HCT116 (cell line): ENCODE measurements at regions not wholly inside any gene's neighbourhood (a gene's known extent, or its start where the extent isn't known, plus 50 kb on each side); places are given as distances from the start of the nearest gene placed in this dataset.

ENCODE experiments used
- EGR1 ChIP-seq: IDR thresholded peaks from 2 replicates; pipeline ENCODE4 v1.6.1; 2012; ENCODE audit warnings: low read depth
- EZH2 ChIP-seq: fragments of 200-600 bp; sonication (generic); IDR thresholded peaks from 2 replicates; pipeline ENCODE4 v1.6.1; 2017; ENCODE audit warnings: antibody characterized with exemption, mixed run types
- JUND ChIP-seq: IDR thresholded peaks from 2 replicates; pipeline ENCODE4 v1.6.1; 2012
- POLR2A ChIP-seq: IDR thresholded peaks from 2 replicates; pipeline ENCODE4 v1.7.0; 2011; ENCODE audit warnings: borderline replicate concordance; ENCODE audit not compliant: insufficient read depth, insufficient read length; ENCODE audit errors: extremely low read depth
- RAD21 ChIP-seq: IDR thresholded peaks from 2 replicates; pipeline ENCODE4 v1.6.1; 2012; ENCODE audit warnings: low read depth, mild to moderate bottlenecking
- SP1 ChIP-seq: IDR thresholded peaks from 2 replicates; pipeline ENCODE4 v1.6.1; 2012; ENCODE audit warnings: low read depth
- TF ChIP-seq, protein P1 (sequence below), 3 experiments: fragments of 200-600 bp in 1 of 3; sonication (generic) in 1 of 3; IDR thresholded peaks in 2 of 3; conservative IDR thresholded peaks in 1 of 3; 2 replicates each; pipeline ENCODE4 v1.5.1; 2012 to 2017; ENCODE audit warnings: low read depth in 2 of 3, low read length in 2 of 3, antibody characterized with exemption in 1 of 3, borderline replicate concordance in 1 of 3, control low read depth in 1 of 3, mild to moderate bottlenecking in 1 of 3, mixed read lengths in 1 of 3, mixed run types in 1 of 3, moderate library complexity in 1 of 3; ENCODE audit not compliant: insufficient read depth in 1 of 3
- TF ChIP-seq, protein P2 (sequence below): IDR thresholded peaks from 2 replicates; pipeline ENCODE4 v1.6.1; 2012; ENCODE audit warnings: low read depth
- TF ChIP-seq, protein P3 (sequence below): IDR thresholded peaks from 2 replicates; pipeline ENCODE4 v1.6.1; 2012
- TF ChIP-seq, protein P4 (sequence below): IDR thresholded peaks from 2 replicates; pipeline ENCODE4 v1.6.1; 2012

DNA sequence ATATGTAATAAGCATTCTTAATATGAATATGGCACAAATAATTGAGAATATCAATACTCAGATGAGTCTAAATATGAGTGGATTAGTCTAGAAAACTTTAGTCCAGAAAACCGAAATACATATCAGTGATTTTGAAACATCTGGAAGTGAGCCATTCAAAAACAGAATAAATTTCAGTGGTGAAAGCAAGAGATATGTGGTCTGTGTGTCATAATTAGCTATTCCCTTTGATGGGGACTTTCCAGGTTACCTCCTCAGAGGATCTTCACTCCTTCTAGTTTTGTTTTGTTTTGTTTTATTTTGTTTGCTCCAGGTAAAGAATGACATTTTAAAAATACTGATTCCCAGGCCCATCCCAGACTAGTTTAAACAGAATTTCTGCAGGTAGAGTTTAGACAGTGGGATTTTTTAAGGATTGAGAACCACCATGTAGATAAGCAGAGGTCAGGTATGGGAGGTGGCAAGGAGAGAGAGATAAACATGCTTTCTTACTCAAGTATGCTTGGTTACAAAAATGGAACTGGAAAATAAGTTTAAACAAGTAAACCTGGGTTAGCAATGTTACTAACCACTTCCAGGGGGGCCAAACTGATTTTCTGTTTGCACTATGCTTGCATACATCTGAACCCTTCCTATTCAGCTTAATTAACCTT, 70.7 kb downstream of the NABP1 start:
- TF ChIP-seq, protein P1, sequence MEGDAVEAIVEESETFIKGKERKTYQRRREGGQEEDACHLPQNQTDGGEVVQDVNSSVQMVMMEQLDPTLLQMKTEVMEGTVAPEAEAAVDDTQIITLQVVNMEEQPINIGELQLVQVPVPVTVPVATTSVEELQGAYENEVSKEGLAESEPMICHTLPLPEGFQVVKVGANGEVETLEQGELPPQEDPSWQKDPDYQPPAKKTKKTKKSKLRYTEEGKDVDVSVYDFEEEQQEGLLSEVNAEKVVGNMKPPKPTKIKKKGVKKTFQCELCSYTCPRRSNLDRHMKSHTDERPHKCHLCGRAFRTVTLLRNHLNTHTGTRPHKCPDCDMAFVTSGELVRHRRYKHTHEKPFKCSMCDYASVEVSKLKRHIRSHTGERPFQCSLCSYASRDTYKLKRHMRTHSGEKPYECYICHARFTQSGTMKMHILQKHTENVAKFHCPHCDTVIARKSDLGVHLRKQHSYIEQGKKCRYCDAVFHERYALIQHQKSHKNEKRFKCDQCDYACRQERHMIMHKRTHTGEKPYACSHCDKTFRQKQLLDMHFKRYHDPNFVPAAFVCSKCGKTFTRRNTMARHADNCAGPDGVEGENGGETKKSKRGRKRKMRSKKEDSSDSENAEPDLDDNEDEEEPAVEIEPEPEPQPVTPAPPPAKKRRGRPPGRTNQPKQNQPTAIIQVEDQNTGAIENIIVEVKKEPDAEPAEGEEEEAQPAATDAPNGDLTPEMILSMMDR (IDR thresholded peaks at IDR 0.05 in 2 of 3, conservative IDR thresholded peaks at IDR 0.05 in 1 of 3; ENCODE audit: borderline replicate concordance in 1 of 3, insufficient read depth in 1 of 3, low read depth in 2 of 3, low read length in 2 of 3): no peak
- TF ChIP-seq POLR2A: no peak
- TF ChIP-seq RAD21: no peak
- TF ChIP-seq JUND: no peak
- TF ChIP-seq, protein P2, sequence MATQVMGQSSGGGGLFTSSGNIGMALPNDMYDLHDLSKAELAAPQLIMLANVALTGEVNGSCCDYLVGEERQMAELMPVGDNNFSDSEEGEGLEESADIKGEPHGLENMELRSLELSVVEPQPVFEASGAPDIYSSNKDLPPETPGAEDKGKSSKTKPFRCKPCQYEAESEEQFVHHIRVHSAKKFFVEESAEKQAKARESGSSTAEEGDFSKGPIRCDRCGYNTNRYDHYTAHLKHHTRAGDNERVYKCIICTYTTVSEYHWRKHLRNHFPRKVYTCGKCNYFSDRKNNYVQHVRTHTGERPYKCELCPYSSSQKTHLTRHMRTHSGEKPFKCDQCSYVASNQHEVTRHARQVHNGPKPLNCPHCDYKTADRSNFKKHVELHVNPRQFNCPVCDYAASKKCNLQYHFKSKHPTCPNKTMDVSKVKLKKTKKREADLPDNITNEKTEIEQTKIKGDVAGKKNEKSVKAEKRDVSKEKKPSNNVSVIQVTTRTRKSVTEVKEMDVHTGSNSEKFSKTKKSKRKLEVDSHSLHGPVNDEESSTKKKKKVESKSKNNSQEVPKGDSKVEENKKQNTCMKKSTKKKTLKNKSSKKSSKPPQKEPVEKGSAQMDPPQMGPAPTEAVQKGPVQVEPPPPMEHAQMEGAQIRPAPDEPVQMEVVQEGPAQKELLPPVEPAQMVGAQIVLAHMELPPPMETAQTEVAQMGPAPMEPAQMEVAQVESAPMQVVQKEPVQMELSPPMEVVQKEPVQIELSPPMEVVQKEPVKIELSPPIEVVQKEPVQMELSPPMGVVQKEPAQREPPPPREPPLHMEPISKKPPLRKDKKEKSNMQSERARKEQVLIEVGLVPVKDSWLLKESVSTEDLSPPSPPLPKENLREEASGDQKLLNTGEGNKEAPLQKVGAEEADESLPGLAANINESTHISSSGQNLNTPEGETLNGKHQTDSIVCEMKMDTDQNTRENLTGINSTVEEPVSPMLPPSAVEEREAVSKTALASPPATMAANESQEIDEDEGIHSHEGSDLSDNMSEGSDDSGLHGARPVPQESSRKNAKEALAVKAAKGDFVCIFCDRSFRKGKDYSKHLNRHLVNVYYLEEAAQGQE: no peak
- no peak for TF ChIP-seq EZH2
- TF ChIP-seq, protein P3, sequence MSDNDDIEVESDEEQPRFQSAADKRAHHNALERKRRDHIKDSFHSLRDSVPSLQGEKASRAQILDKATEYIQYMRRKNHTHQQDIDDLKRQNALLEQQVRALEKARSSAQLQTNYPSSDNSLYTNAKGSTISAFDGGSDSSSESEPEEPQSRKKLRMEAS: no peak
- TF ChIP-seq, protein P4, sequence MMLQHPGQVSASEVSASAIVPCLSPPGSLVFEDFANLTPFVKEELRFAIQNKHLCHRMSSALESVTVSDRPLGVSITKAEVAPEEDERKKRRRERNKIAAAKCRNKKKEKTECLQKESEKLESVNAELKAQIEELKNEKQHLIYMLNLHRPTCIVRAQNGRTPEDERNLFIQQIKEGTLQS: no peak
- no peak for TF ChIP-seq EGR1
- TF ChIP-seq SP1: no peak
